ENCODE measurements at regions not wholly inside any gene's neighbourhood (a gene's known extent, or its start where the extent isn't known, plus 50 kb on each side); places are given as distances from the start of the nearest gene placed in this dataset.

GRCh38 chr1:68378296-68379084 is 71.3 kb downstream of the RPE65 start:
- no peak for DNase-seq (ENCODE audit: low read depth)
- H3K4me3 ChIP-seq (ENCODE audit: low read depth, low read length): no peak overlapping the region
- in situ Hi-C loops (cut with HindIII; ENCODE audit: low sequenced_read_pairs): no loop called here
- TF ChIP-seq, protein P1, sequence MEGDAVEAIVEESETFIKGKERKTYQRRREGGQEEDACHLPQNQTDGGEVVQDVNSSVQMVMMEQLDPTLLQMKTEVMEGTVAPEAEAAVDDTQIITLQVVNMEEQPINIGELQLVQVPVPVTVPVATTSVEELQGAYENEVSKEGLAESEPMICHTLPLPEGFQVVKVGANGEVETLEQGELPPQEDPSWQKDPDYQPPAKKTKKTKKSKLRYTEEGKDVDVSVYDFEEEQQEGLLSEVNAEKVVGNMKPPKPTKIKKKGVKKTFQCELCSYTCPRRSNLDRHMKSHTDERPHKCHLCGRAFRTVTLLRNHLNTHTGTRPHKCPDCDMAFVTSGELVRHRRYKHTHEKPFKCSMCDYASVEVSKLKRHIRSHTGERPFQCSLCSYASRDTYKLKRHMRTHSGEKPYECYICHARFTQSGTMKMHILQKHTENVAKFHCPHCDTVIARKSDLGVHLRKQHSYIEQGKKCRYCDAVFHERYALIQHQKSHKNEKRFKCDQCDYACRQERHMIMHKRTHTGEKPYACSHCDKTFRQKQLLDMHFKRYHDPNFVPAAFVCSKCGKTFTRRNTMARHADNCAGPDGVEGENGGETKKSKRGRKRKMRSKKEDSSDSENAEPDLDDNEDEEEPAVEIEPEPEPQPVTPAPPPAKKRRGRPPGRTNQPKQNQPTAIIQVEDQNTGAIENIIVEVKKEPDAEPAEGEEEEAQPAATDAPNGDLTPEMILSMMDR (IDR thresholded peaks at IDR 0.05; ENCODE audit: low read depth, low read length, missing control alignments): no peak

GRCh38 chr1:68377098-68377497 is 72.7 kb downstream of the RPE65 start:
- in situ Hi-C loops (cut with HindIII; ENCODE audit: low sequenced_read_pairs): no loop called here
- TF ChIP-seq, protein P1 (IDR thresholded peaks at IDR 0.05; ENCODE audit: low read depth, low read length, missing control alignments): no peak
- no peak overlapping the region for H3K4me3 ChIP-seq (ENCODE audit: low read depth, low read length)
- no peak for DNase-seq (ENCODE audit: low read depth)

DNA sequence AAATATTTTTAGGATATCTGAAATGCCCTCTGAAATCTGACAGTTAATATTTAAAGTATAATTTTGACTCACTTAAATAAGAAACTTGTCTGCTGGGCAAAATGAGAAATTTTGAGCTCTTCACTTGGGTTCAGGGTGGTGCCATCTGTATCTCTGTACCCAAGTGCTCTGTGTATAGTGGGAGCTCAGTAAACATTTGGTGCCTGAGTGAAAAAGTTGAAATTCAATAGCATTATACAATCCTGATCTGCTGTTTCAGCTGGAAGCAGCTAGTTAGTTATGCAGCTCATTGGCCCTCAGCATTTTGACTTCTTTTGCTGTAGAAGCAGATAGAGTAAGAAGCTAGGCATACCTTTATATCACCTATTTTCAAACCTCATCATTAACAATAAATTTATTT is 73.3 kb downstream of the RPE65 start:
- in situ Hi-C loops (cut with HindIII; ENCODE audit: low sequenced_read_pairs): no loop called here
- TF ChIP-seq, protein P1 (IDR thresholded peaks at IDR 0.05; ENCODE audit: low read depth, low read length, missing control alignments): no peak
- H3K4me3 ChIP-seq (ENCODE audit: low read depth, low read length): no peak overlapping the region
- no peak for DNase-seq (ENCODE audit: low read depth)

DNA sequence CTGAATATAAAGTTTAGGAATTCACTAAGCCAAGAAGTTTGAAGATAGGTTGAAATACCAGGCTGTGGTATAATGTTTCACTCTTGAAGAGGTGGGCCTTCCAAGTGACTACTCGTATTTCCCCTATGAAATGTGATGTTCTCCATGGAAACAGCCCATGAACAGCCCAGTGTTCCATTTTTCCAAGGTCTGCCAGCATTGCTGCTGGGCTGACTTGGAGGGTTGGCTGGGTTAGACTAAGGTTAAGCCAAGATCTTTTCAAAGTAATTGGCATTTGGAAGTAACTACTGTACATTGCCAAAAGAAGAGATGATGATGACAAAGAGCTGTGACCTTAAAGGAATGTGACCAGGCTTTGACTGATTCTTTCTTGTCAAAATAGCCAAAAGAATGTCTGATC is 73.8 kb downstream of the RPE65 start:
- no peak for DNase-seq (ENCODE audit: low read depth)
- TF ChIP-seq, protein P1 (IDR thresholded peaks at IDR 0.05; ENCODE audit: low read depth, low read length, missing control alignments): no peak
- no peak overlapping the region for H3K4me3 ChIP-seq (ENCODE audit: low read depth, low read length)
- in situ Hi-C loops (cut with HindIII; ENCODE audit: low sequenced_read_pairs): no loop called here

GRCh38 chr1:68373173-68373572 is 76.6 kb downstream of the RPE65 start:
- TF ChIP-seq, protein P1 (IDR thresholded peaks at IDR 0.05; ENCODE audit: low read depth, low read length, missing control alignments): no peak
- H3K4me3 ChIP-seq (ENCODE audit: low read depth, low read length): no peak overlapping the region
- DNase-seq (ENCODE audit: low read depth): no peak
- in situ Hi-C loops (cut with HindIII; ENCODE audit: low sequenced_read_pairs): no loop called here

DNA sequence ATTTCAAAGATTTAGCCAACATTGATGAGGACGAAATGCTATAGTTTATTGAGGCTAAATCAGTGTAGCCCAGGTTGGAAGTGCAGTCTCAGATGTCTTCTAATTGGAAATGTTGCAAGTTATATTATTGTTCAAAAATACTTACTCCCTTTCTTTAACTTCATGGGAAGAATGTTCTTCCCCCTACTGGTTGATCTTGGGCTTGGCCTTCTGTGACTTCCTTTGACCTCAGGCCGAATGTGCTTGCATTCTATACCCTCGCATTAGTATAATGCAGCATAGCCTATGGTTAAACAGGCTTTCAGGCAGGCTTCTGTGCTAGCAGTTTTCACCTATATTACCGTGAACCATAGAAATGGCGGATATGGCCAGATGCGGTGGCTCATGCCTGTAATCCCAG is 77.3 kb downstream of the RPE65 start:
- TF ChIP-seq, protein P1 (IDR thresholded peaks at IDR 0.05; ENCODE audit: low read depth, low read length, missing control alignments): no peak
- DNase-seq (ENCODE audit: low read depth): no peak
- H3K4me3 ChIP-seq (ENCODE audit: low read depth, low read length): no peak overlapping the region
- in situ Hi-C loops (cut with HindIII; ENCODE audit: low sequenced_read_pairs): no loop called here

All from astrocyte of the cerebellum (primary cell).